HG03066 (cell line): ENCODE measurements at regions not wholly inside any gene's neighbourhood (a gene's known extent, or its start where the extent isn't known, plus 50 kb on each side); places are given as distances from the start of the nearest gene placed in this dataset.
A peak's percentile ranks its signal among the peaks of the same experiment; 100 is the strongest.

ENCODE experiments used
- ATAC-seq: cut with Tn5 transposase; IDR thresholded peaks from one replicate; pipeline ENCODE4 v1.9.1; 2021; ENCODE audit warnings: low read depth; ENCODE audit not compliant: unreplicated experiment

DNA sequence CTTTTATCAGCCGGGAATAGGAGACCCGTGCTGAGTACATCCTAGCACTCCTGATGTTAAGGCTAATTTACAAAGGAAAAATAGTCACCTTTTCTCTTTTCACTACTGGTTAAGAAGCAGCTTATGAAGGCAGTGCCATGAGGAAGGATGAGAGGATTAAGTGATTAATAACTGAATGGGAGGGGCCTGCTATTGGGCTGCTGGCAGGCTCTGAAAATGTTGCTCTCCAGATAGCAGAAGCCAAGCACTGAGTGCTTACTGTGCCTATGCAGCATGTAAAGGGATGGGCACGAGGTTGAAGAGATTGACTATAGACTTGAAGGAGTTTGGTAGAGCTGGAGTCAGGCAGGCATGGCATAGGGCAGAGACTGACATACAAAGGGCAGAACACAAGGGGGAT is 282.4 kb upstream of the THSD7B start:
- ATAC-seq = no peak

DNA sequence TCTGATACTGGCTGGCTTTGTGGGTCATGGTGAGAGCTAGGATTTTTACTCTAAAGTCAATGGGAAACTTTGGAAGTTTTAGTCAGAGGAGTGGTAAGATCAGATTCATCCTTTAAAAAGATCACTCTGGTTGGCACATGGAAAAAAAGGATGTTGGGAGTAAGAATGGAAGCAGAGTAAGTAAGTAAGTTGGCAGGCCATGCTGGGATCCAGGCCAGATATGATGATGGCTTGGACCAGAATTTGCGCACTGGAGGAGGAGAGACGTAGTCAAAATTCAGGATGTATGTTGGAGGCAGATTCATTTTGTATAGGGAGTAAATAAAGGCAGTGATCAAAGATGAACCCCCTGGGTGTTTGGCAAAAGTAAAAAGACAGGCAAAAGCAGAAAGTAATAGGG is 283.3 kb upstream of the THSD7B start:
- no peak for ATAC-seq

DNA sequence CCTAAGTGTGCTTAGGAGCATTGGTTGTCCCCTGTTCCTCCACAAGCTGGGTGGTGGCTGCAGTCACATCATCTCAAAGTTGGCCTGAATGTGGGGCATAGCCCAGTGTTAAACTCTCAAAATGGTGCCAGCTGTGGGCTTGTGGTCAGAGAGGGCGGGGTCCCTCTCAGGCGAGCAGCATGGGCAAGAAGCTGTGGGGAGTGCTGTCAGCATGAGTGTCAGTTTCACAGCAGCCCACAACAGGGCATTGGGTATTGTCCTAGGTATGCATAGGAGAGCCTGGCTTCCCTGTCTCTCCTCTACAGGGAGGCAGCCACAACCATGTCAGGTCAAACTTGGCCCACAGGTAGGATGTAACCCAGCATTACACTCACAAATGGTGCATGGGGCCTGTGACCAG is 285.6 kb upstream of the THSD7B start:
- no peak for ATAC-seq

DNA sequence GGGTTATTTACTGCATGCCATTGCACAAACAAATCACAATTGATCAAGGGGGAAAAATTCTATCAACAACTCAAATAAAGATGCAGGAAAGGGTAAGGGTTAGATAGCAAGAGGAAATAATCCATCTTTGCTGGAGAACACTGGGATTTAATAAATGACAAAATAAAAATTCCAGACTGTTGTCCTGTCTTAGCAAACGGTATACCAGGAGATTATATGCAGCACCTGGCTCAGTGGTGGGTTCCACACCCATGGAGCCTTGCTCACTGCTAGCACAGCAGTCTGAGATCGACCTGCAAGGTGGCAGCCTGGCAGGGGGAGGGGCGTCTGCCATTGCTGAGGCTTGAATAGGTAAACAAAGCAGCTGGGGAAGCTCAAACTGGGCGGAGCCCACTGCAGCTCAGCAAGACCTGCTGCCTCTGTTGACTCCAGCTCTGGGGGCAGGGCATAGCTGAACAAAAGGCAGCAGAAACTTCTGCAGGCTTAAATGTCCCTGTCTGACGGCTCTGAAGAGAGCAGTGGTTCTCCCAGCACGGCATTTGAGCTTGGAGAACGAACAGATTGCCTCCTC is 296.5 kb upstream of the THSD7B start:
- no peak for ATAC-seq

DNA sequence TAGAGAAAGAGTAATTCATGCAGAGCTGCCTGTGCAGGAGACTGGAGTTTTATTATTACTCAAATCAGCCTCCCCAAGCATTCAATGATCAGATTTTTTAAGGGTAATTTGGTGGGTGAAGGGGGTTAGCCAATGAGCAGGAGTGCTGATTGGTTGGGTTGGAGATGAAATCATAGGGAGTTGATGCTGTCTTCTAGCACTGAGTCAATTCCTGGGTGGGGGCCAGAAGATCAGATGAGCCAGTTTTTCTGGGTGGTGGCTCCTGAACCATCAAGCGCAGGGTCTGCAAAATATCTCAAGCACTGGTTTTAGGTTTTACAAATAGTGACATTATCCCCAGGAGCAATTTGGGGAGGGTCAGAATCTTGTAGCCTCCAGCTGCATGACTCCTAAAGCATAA is 312.8 kb upstream of the THSD7B start:
- no peak for ATAC-seq

GRCh38 chr2:136448986-136449780 is 316.2 kb upstream of the THSD7B start:
- ATAC-seq = no peak

GRCh38 chr2:136448432-136448831 is 316.9 kb upstream of the THSD7B start:
- no peak for ATAC-seq

GRCh38 chr2:136444323-136444722 is 321.0 kb upstream of the THSD7B start:
- no peak for ATAC-seq

GRCh38 chr2:136443661-136444060 is 321.7 kb upstream of the THSD7B start:
- ATAC-seq = no peak

- no peak for ATAC-seq
These were observed 323.2 kb upstream of the THSD7B start for GRCh38 chr2:136441979-136442714.

DNA sequence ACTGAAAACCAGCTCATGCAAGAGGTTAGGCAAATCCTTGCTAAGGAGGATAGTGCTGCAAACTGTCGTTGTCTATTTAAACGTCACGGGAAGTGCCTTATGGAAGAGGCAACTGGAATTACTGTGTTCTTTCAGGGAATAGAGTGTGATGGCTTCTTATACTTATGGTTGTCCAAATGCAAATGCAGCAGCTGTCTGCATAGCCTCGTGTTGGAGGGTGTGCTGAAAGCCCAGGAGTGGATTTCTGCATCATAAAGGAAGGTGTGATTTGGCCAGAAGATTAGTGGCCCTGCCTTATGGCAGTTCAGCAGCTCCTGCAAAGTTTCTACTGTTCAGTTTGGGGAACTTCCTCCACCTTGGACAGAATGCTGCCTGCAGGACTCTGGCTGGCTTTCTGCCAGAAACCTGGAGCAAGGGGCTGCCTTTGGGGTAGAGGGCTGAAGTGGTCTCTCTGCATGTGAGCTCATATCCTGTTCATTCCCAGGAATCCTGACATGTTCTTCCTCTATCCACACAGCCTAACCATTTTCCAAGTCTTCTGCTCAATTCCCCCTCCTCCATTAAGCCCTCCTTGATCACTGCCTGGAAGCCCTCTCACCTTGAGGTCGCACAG is 321.2 kb upstream of the CXCR4 start:
- ATAC-seq = no peak

DNA sequence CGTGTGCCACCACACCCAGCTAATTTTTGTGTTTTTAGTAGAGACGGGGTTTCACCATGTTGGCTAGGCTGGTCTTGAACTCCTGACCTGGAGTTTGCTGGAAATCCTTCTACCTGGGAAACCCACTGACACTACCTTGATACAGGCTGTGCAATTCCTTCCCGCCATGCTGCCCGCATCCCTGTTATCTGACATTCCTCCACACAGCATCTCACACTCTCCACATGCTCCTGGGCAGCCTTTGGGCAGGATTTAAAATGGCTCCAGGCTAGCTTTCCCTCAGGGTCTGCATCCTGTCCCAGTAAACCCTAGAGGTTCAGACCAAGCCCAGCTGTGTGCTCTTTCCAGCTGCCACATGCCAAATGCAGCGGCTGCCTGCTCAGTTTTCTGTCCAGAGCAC is 319.5 kb upstream of the CXCR4 start:
- no peak for ATAC-seq

DNA sequence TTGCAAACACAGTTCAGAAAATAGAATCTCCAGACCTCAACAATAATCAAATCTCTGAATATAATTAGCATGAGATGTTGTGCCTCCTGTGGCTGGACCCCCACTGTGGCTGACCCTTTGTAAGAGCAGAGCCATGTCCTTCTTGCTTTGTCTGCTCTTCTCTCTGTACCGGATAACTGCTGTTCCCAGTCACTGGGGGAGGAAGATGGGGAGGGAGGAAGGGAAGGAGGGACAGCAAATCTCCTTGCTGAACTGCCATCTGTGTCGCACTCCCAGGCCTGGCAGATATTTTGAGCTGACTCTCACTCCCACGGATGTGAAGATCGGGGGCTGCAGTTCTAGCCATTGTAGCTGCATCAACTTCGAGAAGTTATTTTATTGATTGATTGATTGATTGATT is 319.0 kb upstream of the CXCR4 start:
- no peak for ATAC-seq

DNA sequence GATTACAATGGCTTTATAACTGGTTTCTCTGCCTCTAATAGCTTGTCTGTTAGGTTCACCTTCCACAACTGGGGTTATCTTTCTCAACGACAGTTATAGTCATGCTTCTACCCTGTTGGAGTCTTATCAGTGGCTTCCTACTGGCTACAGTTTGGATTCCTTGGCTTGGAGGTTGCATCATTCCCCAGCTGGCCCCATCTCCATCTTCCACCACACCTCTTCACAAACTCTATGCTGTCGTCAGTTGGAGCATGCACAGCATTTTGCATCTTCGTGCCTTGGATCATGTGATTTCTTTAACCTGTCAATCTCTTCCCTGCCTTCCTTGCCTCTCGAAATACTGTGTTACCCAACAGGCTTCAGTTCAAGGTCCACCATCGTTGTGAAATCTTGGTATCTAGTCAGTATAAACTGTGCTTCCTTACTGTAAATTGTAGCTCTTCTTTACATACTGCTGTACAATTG is 316.3 kb upstream of the CXCR4 start:
- ATAC-seq = no peak

GRCh38 chr2:136433261-136433660 is 315.3 kb upstream of the CXCR4 start:
- no peak for ATAC-seq

DNA sequence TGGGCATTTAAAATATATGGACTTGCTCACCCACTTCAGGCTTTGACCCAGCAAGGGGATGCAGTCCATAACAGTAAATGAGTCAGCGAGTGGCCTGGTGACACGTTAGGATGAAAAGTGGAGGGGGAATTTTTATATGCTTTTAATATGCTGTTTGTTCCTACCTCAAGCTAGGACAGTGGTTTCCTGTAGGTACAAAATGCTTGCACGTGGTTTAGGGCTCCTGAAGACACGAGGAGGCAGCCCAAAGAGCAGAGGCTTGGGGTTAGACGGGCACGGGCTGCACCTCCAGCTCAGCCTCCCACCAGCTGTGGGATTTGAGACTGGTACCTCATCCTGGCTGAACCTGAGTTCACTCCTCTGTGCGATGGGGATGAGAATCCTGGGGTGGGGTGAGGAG is 306.2 kb upstream of the CXCR4 start:
- ATAC-seq = no peak

GRCh38 chr2:136423516-136423996 is 305.6 kb upstream of the CXCR4 start:
- peak; percentile 99 for ATAC-seq

DNA sequence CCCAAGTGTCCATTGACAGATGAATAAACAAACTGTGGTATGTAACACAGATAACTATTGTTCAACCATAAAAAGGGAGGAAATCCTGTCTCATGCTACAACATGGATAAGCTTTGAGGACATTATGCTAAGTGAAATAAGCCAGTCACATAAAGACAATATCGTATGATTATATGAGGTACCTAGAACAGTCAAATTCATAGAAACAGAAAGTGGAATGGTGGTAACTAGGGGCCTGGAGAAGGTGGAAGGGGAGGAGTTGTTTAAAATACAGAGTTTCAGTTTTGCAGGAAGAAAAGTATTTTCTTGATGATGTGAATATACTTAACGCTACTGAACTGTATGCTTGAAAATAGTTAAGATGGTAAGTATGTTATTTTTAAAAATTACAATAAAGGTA is 304.6 kb upstream of the CXCR4 start:
- ATAC-seq = no peak

GRCh38 chr2:136420346-136420745 is 302.4 kb upstream of the CXCR4 start:
- ATAC-seq = no peak

DNA sequence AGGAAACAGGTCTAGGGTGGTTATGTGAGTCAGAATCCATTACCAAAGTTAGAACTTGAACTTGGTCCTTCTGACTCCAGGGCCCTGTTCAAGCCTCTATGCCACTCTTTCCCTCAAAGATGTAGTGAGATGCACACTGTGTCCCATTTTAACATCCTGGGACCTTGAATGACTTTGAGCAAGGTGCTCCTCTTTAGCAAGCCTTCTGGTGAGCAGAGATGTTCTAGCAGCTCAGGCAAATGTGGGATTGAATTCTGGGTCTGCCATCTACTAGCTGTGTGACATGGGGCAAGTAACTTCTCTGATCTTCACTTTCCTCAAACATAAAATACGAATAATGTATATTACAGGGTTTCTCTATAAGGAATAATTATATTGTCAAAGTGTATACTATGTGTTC is 294.0 kb upstream of the CXCR4 start:
- ATAC-seq = no peak

- no peak for ATAC-seq
These were observed 292.7 kb upstream of the CXCR4 start for GRCh38 chr2:136410673-136411072.
